OCI-M1 (cell line): ENCODE measurements at regions not wholly inside any gene's neighbourhood (a gene's known extent, or its start where the extent isn't known, plus 50 kb on each side); places are given as distances from the start of the nearest gene placed in this dataset.

Source experiments
- DNase-seq: peaks from one replicate; lab custom pipeline; 2025; lab: John Stamatoyannopoulos, UW

DNA sequence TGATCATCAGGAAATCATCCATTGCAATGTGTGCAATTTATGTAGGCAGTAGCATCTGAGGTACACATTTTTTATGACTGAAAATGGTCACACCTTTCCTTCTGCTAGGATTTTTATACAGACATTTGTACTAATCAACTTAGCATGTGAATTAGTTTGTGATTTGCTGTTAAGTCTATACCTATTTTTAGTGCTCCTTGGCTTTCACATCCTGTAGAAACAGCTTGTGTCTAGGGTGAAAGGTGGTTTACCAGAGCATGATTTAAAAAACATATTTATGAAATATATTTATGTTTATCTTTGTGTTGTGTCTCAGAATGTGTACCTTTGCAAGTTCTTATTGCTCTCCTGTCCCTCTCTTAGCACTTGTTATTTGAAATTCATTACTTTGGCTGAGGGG, 916.0 kb downstream of the TECRL start:
- no peak for DNase-seq

DNA sequence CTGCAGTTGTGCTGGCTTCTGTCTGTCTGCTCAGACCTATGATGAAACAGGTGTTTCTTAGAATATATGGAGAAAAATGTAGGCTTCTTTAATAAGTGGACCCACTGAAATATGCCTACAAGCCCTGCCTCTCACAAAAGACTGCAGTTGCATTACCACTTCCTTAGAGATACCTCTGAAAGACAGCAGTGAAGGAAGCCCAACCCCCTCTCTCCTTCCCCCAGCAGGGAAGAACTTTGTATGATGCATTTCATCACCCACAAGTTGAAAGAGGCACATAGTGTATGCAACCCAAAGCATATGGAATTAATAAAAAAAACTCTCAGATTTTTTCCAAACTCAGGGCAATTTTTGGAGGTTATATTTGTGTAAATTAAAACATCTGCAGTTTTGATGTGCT, 916.7 kb downstream of the TECRL start:
- DNase-seq = peak; percentile 70

DNA sequence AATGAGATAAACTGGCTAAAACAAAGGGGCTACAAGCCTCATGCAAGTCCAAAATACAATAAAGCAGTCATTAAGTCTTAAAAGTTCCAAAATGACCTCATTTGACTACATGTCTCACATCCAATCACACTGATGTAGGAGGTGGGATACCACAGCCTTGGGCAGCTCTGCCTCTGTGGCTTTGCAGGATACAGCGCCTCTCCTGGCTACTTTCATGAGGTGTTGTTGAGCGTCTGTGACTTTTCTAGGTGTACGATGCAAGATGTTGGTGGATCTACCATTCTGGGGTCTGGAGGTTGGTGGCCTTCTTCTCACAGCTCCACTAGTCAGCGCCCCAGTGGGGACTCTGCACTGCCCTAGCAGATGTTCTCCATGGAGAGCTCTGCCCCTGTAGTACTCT, 944.9 kb downstream of the TECRL start:
- no peak for DNase-seq

DNA sequence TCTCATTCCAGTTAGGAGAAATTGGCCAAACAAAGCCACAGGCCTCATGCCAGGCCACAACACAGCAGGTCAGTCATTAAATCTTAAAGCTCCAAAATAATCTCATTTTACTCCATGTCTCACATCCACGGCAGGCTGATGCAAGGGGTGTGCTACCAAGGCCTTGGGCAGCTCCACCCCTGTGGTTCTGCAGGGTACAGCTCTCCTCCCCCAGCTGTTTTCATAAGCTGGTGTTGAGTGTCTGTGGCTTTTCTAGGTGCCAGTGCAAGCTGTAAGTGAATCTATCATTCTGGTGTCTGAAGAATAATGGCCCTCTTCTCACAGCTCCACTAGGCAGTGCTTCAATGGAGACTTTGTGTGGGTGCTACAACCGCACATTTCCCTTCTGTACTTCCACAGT, 949.2 kb downstream of the TECRL start:
- DNase-seq = no peak

DNA sequence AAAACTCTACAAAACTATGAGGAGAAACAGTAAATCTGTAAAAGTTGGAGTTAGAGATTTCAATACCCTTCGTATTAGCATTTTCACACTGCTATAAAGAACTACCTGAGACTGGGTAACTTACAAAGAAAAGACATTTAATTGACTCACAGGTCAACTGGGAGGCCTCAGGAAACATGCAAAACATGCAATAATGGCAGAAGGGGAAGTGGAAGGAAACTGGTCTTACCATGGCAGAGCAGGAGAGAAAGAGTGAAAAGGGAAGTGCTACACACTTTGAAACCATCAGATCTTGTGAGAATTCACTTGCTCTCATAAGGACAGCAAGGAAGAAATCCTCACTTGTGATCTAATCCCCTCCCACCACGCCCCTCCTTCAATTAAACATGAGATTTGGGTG, 949.9 kb downstream of the TECRL start:
- peak; percentile 74 for DNase-seq

DNA sequence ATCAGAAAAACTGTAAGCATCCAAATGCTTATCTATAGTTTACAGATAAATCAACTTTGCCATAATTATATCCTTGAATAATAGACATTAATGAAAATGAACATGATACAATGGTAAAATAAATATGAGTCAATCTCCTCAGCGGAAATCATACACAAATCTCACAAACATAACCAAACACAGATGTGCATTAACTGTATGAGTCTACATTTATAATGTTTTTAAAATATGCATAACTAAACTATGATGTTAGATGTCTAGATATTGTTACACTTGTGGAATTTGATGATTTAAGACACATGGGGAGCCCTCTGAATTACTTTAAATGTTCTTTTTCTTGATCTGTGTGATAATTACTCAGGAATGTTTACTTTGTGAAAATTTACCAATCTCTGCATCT, 951.2 kb downstream of the TECRL start:
- DNase-seq = no peak

DNA sequence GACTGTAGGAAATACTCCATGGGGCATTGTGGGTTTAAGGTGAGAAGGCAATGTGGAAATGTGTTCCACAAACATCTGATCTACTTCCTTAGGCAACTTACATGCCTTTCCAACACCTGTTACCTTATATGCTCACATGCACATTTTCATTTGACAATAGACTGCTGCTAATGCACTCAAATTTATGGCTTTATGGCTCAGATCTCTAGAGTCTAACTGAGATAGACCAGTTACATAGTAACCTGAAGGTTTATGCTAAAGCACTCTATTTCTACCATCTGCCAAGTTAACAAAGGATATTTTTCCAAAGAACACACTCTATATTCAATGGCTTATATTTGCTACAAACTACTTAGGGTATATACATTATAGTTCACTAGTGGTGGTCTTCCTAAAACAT, 969.0 kb downstream of the TECRL start:
- no peak for DNase-seq

DNA sequence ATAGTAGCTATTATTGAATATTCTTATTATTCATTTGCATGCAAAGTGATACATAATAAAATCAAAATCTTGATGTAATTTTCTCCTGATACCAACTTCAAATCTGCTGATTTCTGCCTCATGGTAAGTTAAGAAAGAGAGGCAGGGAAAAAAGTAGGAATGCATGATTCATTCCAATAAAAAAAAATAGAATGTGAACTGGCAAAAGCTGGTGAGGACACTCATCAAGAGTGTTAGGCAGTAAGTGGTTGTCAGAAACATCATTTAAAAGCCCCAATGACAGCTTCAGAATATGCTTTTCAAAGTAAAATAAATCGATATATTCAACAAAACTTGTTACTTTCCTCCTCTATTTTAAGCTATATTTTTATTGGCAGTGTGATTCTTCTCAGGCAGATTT, 979.1 kb downstream of the TECRL start:
- no peak for DNase-seq

DNA sequence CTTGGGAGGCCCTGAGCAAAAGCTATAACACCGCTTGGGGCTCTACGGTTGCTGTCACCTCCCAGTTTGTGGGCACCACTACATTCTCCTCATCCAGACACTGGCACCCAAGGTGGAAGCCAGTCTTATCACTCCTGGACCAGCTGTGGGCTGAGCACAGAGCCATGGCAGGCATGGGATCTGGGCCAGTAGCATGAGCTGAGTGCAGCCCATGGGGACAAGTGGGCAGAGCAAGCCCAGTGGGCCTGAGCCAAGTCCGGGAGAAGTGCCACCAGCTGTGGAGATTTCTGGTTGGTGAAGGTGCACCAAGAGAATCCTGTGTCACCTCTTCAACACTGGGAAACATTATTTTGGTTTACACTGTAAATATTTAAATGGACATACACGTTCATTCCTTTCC, 1013.0 kb downstream of the TECRL start:
- DNase-seq = no peak

DNA sequence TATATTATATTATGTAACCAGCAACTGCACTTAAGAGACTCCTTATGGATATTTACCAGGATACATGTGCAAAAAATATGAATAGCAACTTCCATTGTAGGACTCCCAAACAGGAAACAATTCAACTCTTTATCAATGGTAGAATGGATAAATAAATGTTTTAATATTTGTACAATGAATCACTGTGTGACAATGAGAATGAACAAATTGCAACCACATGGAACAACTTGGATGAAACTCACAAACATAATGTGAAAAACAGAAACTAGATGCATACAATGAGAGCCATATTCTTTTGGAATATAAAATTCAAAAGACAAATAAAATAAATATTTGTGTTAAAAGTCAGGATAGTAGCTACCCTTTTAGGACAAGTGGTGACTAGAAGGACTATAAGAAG, 1015.7 kb downstream of the TECRL start:
- no peak for DNase-seq

DNA sequence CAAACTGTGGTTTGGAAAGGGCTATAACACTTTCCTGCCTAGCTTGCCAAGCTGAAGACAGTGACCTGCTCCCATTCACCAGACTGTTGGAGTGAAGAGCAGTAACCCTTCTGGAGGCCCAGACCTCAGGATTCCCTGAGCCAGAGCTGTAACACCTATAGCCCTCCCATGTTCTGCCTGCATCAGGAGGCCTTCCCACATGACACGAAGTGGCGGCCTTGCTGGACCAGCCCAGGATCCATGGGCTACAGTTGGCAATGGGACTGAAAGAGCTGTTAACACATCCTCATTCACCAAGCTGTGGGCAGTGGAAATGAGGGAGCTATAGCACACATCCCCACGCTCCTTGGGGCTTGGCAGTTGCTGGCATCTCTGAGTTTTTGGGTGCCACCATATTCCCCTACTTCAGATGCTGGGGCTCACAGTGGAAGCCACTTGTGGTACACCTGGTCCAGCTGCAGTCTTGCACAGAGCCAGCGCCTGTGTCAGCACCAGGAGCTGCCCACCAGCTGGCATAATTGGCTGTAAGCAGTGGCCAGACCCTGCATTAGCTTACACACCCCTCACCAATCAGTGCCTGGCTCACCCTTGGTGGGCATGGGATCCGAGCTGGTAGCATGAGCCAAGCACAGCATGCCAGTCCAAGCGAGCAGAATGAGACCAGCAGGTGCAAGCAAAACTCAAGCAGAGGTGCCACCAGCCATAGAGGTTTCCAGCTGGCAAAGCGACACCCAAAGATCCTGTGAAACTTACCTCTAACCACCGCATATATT, 1029.3 kb downstream of the TECRL start:
- no peak for DNase-seq

DNA sequence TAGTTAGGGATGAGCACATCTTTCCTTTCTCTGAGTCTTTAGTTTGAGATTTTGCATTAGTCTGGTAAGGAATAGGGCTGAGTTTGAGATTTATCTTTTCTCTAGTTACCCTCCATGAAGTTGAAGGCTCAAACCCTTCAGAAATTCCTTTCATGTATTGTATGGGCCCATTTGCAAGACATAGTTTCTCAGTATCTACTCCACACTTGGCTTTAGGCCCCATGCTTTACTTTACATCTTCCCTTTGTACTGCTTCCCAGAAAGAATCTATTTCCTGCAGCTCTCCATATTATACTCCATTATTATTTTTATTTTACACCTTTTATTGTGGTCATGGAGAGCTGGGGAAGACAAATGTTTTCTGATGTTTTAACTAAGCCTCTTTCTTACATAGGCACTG, 1038.2 kb downstream of the TECRL start:
- DNase-seq = no peak

DNA sequence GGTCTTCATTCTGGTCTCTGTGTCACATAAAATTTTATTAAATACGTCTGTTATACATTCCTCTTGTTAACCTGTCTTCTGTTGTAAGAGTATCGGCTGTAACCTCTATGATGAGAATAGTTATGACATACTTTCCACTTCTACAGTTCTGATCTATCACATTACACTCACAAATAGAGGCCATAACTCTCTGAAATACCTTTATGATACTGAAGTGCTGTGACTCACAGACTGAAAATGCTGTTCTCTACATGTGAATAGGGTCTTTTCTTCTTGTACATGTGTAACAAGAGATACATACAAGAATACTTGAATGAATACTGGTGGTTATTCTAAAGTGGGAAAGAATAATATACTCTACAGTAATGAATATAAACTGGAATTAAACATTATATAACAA, 1047.6 kb downstream of the TECRL start:
- no peak for DNase-seq

DNA sequence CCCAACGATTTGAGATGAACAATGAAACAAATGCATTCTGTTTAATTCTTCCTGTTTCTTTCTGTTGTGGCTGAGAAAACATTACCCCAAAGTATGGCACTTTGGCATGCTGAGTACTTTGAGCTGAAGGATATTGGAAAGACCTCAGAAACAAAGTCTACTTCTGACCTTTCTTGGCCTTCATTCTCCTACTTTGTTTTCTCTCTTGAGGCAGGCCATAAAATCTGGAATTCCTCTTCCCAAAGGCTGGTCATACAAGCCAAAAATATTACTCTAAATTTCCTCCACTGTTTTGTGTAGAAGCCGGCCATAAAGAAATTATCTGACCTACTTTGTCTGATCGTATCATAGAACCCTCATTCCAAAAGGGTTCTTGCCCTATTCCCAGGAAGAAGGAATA, 1048.2 kb downstream of the TECRL start:
- no peak for DNase-seq

DNA sequence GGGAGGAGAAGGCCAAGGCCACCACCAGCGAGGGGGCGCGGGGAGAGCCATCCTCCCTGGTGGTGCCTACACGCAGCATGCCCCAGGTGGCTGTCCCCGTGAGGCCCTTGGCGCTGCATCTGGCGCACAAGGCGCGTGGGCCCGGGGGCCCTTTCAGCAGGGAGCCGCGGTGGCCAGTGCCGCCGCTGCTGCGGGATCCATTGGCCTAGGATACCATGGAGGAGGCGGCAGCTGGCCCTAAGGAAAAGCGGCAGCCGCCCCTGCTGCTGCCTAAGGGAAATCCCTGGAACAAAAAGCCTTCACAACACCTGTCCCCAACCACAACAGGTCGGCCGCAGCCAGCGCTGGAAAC, 1059.6 kb downstream of the TECRL start:
- no peak for DNase-seq

DNA sequence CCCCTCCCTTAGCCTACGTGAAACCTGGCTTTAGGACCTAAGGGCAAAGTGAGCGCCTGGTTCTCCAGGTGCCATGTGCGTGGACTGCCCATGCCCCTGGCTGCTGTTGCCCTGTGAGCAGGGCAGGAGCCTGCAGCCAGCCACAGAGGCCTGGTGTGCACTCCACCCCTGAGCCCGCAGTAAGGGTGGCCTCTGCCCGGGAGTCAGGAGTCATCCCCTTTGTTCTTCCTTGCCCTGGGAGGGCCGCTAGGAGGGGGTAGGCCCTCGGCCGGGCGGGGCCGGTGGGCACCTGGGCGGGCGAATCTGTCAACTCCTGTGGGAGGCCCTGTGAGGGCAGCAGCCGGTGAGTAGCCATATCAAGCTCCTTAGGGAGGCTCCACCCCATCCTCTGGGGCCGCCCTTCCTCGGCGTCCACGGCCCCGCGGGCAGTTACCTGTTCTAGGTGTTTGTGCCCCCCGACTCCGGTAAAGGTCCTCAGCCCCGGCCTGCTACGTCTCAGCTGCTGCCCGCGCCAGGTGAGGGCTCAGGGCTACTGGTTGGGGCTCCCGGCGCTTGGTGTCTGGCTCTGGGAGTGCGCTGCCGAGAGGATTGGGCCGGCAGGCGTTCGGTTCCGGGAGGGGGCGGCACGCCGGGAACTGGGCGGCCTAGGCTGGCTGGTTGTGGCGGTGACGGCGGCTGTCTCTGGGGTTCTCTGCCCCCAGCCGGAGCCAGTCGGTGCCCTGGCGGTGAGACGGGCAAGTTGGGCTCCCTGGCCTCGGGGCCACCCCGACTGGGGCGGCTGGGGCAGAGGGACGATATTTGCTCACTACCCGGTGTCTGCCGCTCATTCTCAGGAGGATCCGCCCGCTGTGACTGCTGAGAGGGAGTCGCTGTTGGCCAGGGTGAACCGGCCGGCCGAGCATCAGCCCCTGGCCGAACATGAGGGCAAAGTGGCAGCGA, 1060.2 kb downstream of the TECRL start:
- DNase-seq = no peak

DNA sequence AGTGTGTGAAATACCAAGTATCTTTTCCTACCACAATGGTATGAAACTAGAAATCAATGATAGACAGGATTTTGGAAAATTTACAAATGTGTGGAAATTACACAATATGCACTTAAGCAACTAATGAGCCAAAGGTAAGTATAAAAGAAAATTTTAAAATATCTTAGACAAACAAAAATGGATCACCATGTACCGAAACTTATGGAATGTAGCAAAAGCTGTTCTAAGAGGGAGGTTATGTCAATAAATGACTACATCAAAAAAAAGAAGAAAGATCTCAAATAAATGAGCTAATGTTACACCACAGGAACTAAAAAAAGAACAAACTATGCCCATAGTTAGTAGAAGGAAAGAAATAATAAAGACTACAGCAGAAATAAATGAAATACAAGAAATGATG, 1084.1 kb downstream of the TECRL start:
- DNase-seq = no peak

DNA sequence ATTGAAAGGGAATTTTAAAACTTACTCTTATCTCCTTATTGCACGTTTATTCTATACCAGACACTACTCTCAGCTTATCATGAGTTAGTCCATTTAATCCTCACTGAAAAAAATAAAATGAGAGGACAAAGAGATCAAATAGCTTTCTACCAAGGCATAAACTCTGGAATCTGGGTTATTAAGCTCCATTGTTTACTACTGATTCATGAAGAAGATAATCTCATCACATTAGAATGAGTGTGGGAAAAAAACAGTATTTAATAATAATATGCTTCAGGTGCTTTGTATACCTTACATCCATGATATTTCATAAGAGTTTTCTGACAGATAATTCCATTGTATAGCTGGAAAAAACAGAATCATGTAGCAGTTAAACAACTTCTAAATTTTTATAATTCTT, 1092.6 kb downstream of the TECRL start:
- DNase-seq = no peak

DNA sequence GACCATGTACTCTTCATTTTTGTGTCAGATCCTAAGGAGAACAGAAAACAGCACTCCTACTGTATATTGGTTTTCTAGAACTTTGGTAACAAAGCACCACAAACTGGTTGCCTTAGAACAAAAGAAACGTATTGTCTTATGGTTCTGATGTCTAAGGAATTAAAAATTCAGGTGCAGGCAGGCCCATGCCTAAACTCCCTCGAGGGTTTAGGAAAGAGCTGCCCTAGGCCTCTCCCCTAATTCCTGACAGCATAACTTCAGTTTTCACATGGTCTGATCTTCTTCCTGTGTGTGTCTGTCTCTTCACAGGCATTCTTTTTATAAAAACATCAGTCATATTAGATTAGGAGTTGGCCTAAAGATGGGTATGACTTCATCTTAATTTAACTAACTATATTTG, 1093.6 kb downstream of the TECRL start:
- DNase-seq = no peak

DNA sequence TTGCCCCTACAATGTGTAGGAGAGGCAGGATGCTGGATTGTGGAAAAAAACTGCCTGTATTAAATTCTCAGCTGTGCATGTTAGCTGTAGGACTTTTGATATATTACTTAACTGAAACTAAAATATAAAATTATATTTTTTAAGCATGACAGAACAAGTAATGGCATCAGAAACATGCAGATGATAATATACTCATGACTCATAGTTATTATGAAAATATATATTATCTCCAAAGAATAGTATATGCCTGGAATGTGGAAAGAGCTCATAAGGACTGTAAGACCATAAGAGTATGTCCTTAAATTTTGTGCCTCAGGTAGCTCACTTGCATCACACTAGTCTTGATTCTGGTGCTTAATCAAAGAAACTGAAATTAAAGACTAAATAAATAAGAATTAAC, 1100.6 kb downstream of the TECRL start:
- no peak for DNase-seq

DNA sequence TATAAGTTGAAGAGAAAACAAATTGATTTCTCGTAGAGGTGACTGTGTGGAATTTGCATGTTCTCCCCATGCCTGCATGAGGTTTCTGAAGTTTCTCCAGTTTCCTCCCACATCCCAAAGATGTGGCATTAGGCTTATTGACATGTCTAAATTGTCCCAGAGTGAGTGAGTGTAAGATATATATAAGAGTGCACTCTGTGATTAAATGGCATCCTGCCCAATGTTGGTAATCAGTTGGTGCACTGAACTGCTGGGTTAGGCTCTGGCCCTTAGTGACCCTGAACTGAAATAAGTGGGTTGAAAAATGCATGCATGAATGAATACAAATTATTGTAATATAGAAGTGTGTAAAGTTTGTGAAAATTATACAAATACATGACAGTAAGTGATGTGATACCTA, 1106.5 kb downstream of the TECRL start:
- no peak for DNase-seq

DNA sequence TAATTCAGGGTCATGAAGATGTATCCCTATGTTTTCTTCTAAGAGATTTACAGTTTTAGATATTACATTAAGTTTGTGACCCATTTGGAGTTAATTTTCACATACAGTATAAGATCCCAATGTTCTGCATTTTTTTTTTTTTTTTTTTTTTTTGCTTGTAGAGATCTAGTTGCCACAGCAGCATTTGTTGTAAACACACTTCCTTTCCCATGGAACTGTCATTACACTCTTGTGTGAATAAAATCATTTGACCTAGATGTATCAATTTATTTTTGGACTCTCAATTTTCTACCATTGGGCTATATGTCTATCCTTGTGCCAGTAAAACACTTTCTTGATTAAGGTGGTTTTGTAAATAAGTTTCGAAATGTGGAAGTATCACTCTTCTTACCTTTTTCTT, 1107.2 kb downstream of the TECRL start:
- DNase-seq = no peak

DNA sequence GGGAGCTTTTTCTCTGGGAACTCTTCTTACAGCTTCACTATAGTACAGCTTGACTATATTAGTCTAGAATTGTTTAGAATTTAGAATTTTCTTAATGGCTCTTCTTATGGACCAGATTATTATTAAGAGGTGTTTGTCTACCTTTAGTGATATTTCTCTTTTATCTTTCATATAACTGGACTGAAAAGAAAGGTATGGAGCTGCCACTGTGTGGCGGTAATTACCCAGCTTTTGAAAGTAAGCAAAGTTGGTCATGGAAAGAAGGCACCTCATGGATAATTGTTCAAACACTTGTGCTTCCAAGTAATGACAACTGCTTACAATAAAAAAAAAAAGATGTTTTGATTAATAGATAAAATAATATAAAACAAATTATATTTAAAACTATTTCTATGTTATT, 1112.5 kb downstream of the TECRL start:
- DNase-seq = peak; percentile 22

DNA sequence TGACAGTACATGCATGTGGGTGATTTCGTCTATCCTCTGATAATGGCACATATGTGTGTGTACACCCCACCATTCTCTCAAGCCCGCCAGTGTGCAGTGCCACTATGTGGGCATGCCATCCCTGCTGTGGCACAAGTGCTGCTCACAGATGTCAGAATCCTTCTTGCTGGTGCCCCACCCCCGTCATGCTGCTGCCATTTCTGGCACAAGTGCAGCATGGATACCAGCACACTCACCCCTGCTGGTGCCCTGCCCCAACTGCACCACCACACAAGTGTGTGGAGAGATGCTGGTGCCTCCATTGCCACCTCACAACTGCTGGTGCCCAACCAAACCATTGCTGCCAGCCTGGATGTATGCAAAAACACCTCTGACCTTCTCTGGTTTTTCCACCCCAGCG, 1133.8 kb downstream of the TECRL start:
- DNase-seq = no peak
